Testis (tissue), 2 donors: ENCODE measurements at regions not wholly inside any gene's neighbourhood (a gene's known extent, or its start where the extent isn't known, plus 50 kb on each side); places are given as distances from the start of the nearest gene placed in this dataset.

ENCODE experiments used
- DNase-seq: peaks from one replicate; pipeline ENCODE4 v3.0.0-alpha.2; 2019
- H3K27ac ChIP-seq, 2 donors: fragments of 200-600 bp; sonication (generic); one replicate each; pipeline ENCODE4 v1.5.1; 2019
- H3K27me3 ChIP-seq: fragments of 200-600 bp; sonication (generic); one replicate; pipeline ENCODE4 v1.5.1; 2019
- H3K36me3 ChIP-seq: fragments of 200-600 bp; sonication (generic); one replicate; pipeline ENCODE4 v1.5.1; 2017; ENCODE audit warnings: low read depth; ENCODE audit errors: missing control alignments
- H3K4me1 ChIP-seq: fragments of 200-600 bp; sonication (generic); one replicate; pipeline ENCODE4 v1.5.1; 2019
- H3K4me3 ChIP-seq, 2 donors: fragments of 200-600 bp; sonication (generic); one replicate each; pipeline ENCODE4 v1.5.1; 2017 to 2019
- H3K9me3 ChIP-seq: fragments of 200-600 bp; sonication (generic); one replicate; pipeline ENCODE4 v1.5.1; 2017
- CTCF ChIP-seq, 3 experiments: fragments of 450-650 bp in 2 of 3; fragments of 200-600 bp in 1 of 3; sonication (generic) in 1 of 3; IDR thresholded peaks; one replicate each; pipeline ENCODE4 v1.5.1; 2016 to 2019; ENCODE audit warnings: antibody characterized with exemption in 3 of 3, mild to moderate bottlenecking in 2 of 3, moderate library complexity in 1 of 3
- POLR2A ChIP-seq: fragments of 450-650 bp; IDR thresholded peaks from one replicate; pipeline ENCODE4 v1.6.1; 2017; ENCODE audit warnings: antibody characterized with exemption, mild to moderate bottlenecking, moderate library complexity
- WGBS, 2 donors: methylation state at CpG; one replicate each; pipeline ENCODE4 v1.1.5; 2018; 5-methylcytosine and 5-hydroxymethylcytosine counted together
- intact Hi-C: fragments of 100-400 bp; cut with DNase I; formaldehyde crosslinking; loops from one replicate; pipeline ENCODE4 v1.15.1; 2023; ENCODE audit warnings: low total_unique reads

- peaks cover 58% of the 10 kb centered on the region for H3K4me1 ChIP-seq
- no peak overlapping the region for H3K4me3 ChIP-seq
- no peaks in the 10 kb centered on the region for H3K36me3 ChIP-seq
- peak; percentile 79 for DNase-seq
- WGBS, 2 donors: 30 to 42% methylated on average over 17 to 18 of the region's 18 CpGs
- peak overlapping the region; percentile 64 to 90 for H3K27ac ChIP-seq
- no peaks in the 10 kb centered on the region for H3K9me3 ChIP-seq
- TF ChIP-seq POLR2A (no peak), CTCF (IDR thresholded peaks at IDR 0.05) (no peak)
- H3K27me3 ChIP-seq: no peaks in the 10 kb centered on the region
- intact Hi-C loops: loop anchor here (10.0 kb wide), 2 partner anchors 94 to 256 kb away; no protein-coding TSS in a partner anchor
Observed at GRCh38 chr1:234980645-234981396, 147.8 kb downstream of the TOMM20 start.

- peaks cover 53% of the 10 kb centered on the region for H3K4me1 ChIP-seq
- no peaks in the 10 kb centered on the region for H3K9me3 ChIP-seq
- H3K36me3 ChIP-seq: no peaks in the 10 kb centered on the region
- peak overlapping the region; percentile 64 to 90 for H3K27ac ChIP-seq
- WGBS, 2 donors: 73% methylated on average over 6 of the region's 6 CpGs
- intact Hi-C loops: loop anchor here (10.0 kb wide), 2 partner anchors 95 to 255 kb away; no protein-coding TSS in a partner anchor
- TF ChIP-seq CTCF (IDR thresholded peaks at IDR 0.05): no peak
- no peak for TF ChIP-seq POLR2A
- H3K27me3 ChIP-seq: no peaks in the 10 kb centered on the region
- H3K4me3 ChIP-seq: no peak overlapping the region
- DNase-seq: no peak
Observed at GRCh38 chr1:234980291-234980644, 148.4 kb downstream of the TOMM20 start.

- 76 to 86% methylated on average over 15 of the region's 15 CpGs for WGBS, 2 donors
- Histone ChIP-seq H3K4me3 (no peak overlapping the region), H3K4me1 (peaks cover 46% of the 10 kb centered on the region), H3K9me3 (no peaks in the 10 kb centered on the region), H3K27ac (peak overlapping the region; percentile 64 to 90), H3K36me3 (no peaks in the 10 kb centered on the region), H3K27me3 (no peaks in the 10 kb centered on the region)
- TF ChIP-seq CTCF (IDR thresholded peaks at IDR 0.05) (no peak), POLR2A (no peak)
- intact Hi-C loops: loop anchor here (10.0 kb wide), 3 partner anchors 95 to 365 kb away; partner anchors contain the start of gene IRF2BP2
- DNase-seq: no peak
Observed at GRCh38 chr1:234979296-234980279, 149.0 kb downstream of the TOMM20 start.

- H3K27ac ChIP-seq: peak overlapping the region; percentile 64 to 90
- intact Hi-C loops: loop anchor here (10.0 kb wide), 1 partner anchor 364 kb away; the partner anchor contains the start of gene IRF2BP2
- DNase-seq: peak; percentile 74
- H3K27me3 ChIP-seq: no peaks in the 10 kb centered on the region
- no peak for TF ChIP-seq POLR2A
- no peak for TF ChIP-seq CTCF (IDR thresholded peaks at IDR 0.05)
- H3K4me1 ChIP-seq: peaks cover 41% of the 10 kb centered on the region
- WGBS, 2 donors: 51 to 75% methylated on average over 14 of the region's 14 CpGs
- H3K4me3 ChIP-seq: no peak overlapping the region
- H3K36me3 ChIP-seq: no peaks in the 10 kb centered on the region
- no peaks in the 10 kb centered on the region for H3K9me3 ChIP-seq
Observed at GRCh38 chr1:234978397-234979295, 150.0 kb downstream of the TOMM20 start.
